Globus pallidus (tissue), 1 donor: ENCODE measurements at regions not wholly inside any gene's neighbourhood (a gene's known extent, or its start where the extent isn't known, plus 50 kb on each side); places are given as distances from the start of the nearest gene placed in this dataset.
A peak's percentile ranks its signal among the peaks of the same experiment; 100 is the strongest.
"Not testable (repeated sequence)": the region's sequence is repeated elsewhere in the genome, so short reads cannot be mapped to it uniquely, and the experiment has no call there.

Source experiments
- DNase-seq: peaks from one replicate; pipeline ENCODE4 v3.0.0-alpha.2; 2015; ENCODE audit warnings: low spot score

DNA sequence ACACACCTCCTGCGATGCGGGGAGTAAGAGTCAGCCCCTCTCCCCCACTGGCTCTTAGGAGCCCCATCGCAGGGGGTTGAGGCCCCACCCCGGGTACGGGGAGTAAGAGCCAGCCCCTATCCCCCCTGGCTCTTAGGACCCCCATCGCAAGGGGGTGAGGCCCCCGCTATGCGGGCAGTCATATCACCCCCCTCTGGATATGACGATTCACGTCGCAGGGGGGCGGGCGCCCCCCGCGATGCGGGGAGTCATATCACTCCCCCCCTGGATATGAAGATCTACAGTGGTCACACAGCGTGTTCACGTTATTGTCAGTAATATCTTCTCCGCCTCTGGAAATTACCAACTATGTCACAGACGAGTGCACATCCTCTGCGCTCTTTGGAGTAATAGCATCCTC is 61.1 kb downstream of the DEFB131A start:
- DNase-seq = not testable (repeated sequence)

DNA sequence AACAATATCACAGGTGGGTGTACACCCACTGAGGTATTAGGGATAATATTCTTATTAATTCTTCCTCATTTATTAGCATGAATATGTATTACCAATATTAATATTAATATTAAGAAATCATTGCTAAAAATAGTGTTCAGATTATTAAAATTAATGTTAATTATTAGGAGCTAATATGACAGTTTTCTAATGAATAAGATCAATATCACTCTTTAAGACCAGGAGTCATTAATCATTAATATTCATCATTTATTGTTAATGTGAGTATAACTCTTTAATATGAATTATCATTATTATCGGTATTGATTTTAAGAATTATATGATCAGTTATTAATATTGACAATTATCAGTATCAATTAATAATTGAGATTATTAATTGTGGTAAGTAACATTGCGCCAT is 62.5 kb downstream of the DEFB131A start:
- not testable (repeated sequence) for DNase-seq

DNA sequence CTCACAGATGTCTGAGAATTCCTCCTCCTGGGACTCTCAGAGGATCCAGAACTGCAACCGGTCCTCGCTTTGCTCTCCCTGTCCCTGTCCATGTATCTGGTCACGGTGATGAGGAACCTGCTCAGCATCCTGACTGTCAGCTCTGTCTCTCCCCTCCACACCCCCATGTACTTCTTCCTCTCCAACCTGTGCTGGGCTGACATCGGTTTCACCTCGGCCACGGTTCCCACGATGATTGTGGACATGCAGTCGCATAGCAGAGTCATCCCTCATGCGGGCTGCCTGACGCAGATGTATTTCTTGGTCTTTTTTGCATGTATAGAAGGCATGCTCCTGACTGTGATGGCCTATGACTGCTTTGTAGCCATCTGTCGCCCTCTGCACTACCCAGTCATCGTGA is 68.7 kb downstream of the DEFB131A start:
- DNase-seq = not testable (repeated sequence)

DNA sequence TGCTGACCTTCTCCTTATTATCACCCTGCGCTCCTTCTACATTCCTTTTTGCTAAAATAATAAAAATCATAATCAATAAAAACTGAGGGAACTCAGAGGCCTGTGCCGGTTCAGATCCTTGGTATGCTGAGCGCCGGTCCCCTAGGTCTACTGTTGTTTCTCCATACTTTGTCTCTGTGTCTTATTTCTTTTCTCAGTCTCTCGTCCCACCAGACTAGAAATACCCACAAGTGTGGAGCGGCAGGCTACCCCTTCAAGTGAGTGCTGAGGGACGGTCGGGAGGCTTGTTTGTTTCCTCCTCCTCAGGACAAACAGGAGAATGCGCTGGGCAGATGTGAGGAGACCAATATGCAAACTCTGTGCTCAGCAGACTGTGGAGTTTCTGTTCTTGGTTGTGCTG is 75.4 kb downstream of the DEFB131A start:
- not testable (repeated sequence) for DNase-seq

DNA sequence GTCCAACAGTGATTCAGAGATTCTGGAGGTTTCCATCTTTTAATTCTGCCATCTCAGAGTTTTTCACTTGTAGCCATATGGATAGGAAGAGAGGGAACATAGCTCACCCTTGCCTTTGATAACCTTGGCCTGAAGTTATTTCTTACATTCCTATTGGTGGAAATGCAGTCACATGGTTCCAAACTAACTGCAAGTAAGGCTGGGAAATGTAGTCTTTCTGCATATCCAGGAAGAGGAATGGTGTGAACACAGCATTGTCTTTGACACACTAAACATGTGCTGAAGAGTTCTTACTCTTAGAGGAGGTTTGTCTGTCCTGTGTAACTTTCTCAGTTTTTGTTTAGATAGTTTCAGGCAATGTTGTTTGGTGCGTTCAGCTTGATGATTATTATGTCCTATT is 78.7 kb downstream of the DEFB131A start:
- DNase-seq = not testable (repeated sequence)

DNA sequence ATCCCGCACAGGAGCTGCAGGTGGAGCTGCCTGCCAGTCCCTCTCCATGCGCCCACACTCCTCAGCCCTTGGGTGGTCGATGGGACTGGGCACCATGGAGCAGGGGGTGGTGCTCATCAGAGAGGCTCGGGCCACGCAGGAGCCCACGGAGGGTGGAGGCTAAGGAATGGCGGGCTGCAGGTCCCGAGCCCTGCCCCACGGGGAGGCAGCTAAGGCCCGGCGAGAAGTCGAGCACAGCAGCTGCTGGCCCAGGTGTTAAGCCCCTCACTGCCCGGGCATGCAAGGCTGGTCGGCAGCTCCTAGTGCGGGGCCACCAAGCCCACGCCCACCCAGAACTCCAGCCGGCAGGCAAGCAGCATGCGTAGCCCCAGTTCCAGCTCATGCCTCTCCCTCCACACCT is 80.2 kb downstream of the DEFB131A start:
- not testable (repeated sequence) for DNase-seq

DNA sequence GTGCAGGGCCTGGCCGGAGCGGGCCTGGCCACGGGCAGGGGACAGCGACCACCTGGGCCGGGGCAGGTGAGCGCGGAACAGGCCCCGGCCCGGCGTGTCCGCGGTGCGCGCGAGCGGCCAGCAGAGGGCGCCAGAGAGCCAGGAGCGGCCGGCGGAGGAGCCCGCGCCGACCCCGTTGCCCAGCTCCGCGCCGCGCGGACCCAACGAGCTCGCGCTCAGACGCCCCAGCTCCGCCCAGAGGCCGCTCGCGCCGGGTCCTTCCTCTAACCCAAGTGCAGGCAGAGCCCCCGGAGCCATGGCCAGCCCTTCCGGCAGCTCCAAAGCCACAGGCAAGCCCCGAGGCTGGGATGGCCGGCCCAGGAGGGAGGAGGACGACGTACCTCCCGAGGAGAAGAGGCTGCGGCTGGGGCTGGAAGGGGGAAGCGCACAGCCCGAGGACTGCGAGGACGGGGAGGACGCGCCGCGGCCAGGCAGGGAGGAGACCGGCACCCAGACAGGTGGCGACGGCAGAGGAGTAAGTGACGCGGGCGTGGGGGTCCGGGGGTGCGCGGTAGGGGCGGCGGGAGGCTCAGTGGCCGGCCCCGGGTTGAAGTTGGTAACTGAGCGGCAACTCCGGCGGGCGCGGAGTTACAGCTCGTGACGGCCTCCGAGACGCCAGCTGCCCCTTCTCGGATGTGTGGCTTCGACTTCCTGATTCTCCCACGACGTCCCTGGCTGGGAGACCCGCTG is 88.1 kb downstream of the DEFB131A start:
- DNase-seq = peak; percentile 42

DNA sequence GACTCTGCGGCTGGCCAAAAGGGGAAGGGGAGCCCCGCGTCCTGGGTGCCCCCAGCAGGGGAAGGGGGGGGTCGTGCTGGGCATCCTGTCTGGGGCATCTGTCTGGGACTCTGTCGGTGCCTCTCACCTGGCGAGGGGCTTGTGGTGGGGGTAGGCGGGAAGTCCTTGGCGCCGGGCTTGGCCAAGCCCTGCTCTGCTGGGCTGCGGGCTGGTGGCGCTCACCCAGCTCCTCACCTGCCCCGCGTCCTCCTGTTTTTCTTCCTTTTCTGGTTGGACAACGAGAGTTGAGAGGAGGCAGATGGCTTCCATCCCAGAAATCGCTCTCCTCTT is 88.6 kb downstream of the DEFB131A start:
- DNase-seq = peak; percentile 1

DNA sequence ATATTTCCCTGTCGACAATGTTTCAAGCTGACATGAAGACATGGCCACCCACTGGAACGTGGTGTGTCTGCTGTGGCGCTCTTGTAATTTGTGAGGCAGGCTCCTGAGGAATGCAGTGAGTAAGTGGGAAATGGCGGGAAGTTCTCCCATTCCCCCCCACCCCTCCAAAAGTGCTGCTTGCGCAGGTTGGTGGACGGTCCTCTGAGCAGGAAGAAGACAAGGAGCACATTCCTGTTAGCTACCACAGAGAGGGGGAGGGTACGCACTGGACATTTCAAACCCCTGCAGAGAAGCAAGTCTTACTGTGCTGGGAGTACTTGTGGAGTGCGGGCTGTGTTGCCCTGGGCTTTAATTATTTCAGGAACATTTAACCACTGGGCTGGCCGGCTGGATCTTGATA is 92.9 kb downstream of the DEFB131A start:
- not testable (repeated sequence) for DNase-seq

DNA sequence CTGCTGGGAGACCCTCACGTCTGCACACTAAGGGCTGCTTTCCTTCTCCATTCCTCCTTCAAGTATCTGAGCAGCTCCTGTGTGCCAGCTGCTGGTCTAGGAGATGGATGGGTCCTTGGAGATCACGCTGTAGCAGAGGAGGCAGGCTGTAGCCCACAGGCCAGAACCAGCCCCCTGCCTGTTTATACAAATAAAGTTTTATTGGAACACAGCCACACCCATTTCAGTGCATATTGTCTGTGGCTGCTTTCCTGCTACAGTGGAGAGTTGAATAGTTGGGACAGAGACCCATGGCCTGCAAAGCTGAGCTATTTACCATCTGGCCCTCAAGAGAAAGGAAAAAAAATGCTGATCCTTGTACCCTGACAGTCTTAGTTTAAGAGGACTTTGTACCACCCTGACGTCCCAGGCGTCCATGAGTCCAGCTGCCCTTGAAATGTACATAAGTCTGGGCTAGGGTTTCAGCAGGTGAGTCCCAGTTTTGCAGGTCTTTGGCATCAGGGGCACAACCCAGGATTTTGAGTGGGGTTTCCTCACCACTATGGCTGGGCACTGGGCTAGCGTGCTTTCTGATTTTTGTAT is 95.8 kb downstream of the DEFB131A start:
- not testable (repeated sequence) for DNase-seq

DNA sequence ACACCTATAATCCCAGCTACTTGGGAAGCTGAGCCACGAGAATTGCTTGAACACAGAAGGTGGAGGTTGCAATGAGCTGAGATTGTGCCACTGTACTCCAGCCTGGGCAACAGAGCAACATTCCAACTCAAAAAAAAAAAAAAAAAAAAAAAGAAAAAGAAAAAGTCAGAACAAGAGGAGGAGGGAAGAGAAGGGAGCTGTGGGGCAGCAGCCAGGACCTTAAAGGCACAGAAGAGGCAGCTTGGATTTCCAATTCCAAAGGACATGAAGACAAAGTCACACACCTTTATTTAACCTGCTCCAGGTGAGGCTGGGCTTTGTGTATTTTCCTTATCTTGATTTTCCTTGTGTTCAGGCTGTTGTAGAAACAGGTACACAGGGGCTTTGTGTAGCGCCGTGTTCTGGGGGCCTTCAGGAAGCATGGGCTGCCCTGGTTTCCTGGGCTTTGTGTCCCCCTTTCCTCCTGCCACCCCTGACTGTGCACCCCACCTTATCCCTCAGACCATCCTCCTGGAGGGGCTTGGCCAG is 97.2 kb downstream of the DEFB131A start:
- DNase-seq = not testable (repeated sequence)

DNA sequence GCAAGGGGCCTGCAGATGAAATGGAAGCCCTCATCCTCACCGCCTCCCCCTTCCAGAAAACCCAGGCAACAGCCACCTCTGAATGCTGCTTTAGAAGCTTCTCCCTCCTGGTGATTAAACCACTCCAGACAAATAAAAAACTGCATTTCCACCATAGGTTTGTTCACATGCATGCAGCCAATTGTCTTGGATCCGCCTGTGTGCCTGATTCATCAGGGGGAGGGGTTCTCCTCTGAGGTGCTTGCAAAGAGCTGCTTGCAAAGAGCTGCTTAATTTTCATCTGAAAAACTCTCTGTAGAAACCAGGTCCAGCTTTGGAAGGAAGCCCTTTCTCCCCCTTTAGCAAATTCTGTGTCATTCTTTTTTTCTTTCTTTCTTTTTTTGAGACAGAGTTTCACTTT is 100.6 kb downstream of the DEFB131A start:
- DNase-seq = peak; percentile 11

DNA sequence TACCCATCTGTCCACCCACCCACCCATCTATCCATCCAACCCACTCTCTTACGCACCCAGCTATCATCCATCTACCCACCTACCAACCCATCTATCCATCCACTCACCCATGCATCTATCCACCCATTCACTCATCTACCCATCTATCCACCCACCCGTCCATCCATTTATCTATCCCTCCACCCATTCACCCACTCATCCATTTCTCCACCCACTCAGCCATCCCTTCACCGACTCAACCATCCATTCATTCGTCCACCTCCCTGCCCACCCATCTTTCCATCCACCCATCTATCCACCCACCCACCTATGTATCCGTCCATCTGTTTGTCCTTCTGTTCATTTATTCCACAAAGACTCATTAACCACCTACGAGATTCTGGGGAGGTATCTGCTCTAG is 103.3 kb downstream of the DEFB131A start:
- not testable (repeated sequence) for DNase-seq

DNA sequence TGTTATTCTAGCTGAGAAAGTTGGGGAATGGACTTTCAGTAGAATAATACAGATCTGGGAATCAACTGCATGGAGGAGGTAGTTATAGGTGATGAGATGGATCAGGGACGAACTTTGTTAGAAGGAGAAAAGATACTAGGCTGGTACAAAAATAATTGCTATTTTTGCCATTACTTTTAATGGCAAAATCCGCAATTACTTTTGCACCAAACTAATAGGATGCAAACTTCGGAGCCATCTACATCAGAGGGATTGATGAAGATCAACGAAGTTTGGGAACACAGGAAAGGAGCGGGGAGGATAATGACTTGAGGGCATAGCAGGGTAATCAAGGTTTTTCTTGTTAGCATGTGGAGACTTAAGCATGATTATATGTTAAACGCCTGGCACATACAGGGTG is 111.9 kb downstream of the DEFB131A start:
- not testable (repeated sequence) for DNase-seq

DNA sequence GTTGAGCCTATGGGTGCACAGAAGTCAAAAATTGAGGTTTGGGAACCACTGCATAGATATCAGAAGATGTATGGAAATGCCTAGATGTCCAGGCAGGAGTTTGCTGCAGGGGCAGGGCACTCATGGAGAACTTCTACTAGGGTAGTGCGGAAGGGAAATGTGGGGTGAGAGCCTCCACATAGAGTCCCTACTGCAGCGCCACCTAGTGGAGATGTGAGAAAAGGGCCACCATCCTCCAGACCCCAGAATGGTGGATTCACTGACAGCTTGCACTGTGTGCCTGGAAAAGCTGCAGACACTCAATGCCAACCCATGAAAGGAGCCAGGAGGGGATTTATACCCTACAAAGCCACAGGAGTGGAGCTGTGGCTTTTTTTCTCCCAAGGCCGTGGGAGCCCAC is 133.7 kb downstream of the DEFB131A start:
- not testable (repeated sequence) for DNase-seq

DNA sequence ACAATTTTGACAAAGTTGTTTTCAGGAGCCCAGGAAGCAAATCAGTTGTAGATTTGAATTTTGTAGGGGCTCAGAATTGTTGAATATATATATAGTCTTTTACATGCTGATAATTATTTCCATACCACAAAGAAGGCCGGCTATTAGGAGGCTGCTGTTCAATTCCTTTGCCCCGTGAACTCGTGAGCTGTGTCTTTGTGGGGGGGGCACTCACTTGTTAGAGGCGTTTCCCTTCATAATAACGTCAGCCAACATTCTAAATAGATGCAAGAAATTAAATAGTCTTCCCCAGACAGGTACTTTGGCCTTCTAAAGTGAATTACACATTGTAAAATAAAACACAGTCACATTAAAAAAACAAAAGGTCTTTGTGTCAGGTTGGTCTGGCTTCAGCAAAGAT is 138.7 kb downstream of the DEFB131A start:
- not testable (repeated sequence) for DNase-seq

DNA sequence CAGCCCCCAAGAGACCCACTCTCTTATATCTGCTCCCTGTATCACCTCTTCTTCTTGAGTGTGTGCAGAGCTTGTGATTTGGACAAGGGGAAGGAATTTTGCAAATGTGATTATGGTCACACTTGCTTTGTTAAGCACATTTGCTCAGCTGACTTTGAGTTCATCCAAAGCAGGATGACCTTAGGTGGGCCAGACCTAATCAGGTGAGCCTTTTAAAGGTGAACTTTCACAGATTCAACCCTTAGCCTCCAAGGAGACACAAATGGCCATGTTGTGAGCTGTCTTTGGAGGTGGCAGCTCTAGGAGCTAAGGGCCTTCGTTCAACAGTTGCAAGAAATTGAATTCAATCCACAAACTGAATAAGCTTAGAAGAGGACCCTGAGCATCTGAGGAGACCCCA is 147.8 kb downstream of the DEFB131A start:
- no peak for DNase-seq

DNA sequence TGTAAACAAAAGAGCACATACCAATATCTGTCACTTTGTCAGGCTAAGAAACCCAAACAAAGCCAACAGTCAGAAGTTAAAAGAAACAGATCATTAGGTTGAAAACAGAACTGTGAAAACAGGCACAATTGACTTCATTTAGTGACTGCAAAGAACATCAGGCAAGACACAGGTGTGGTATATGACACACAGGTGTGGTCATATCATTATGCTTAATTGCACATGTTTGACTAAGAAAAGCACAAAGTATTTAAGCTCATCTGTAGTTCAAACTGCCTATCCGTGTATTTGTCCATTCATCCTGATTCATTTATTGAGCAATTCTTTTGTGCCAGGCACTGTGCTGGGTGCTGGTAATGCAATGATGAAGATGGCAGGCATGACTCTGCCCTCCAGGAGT is 150.7 kb downstream of the DEFB131A start:
- no peak for DNase-seq

DNA sequence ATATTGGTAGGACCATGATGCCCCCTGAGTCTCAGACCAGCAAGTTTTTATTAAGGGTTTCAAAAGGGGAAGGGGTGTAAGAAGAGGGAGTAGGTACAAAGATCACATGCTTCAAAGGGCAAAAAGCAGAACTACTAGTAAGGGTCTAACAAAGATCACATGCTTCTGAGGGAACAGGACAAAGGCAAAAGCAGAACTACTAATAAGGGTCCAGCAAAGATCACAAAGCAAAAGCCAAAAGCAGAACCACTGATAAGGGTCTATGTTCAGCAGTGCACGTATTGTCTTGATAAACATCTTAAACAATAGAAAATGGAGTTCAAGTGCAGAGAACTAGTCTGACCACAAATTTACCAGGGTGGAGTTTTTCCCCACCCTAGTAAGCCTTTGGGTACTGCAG is 151.3 kb downstream of the DEFB131A start:
- DNase-seq = not testable (repeated sequence)

DNA sequence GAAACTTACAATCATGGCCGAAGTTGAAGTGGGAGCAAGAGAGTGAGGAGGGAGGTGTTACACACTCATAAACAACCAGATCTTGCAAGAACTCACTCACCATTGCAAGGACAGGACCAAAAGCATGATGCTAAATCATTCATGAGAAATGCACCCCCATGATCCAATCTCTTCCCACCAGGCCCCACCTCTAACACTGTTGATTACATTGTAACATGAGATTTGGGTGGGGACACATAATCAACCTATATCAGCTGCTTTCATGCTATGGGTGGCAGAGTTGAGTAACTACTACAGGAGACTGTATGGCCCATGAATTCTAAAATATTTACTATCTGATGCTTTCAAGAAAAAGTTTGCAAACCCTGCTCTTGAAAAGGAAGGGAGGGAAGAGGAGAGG is 155.1 kb downstream of the DEFB131A start:
- no peak for DNase-seq

DNA sequence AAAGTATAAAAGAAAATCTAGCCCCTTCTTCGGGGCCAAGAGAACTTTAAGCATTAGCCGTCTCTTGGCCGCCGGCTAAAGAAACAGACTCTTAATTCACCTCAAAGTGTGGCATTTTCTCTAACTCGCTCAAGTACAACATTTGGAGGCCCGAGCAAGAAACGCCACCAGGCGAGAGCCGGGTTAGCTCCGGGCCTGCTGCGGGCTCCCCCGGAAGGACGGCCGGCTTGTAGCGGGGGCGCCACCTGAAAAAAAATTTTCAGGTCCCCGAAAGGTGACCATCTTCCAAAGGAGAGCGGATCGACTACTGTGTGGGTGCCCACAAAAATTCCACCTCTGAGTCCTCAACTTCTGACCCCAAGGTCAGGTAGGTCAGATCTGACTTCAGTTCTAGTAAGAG is 156.0 kb downstream of the DEFB131A start:
- no peak for DNase-seq

DNA sequence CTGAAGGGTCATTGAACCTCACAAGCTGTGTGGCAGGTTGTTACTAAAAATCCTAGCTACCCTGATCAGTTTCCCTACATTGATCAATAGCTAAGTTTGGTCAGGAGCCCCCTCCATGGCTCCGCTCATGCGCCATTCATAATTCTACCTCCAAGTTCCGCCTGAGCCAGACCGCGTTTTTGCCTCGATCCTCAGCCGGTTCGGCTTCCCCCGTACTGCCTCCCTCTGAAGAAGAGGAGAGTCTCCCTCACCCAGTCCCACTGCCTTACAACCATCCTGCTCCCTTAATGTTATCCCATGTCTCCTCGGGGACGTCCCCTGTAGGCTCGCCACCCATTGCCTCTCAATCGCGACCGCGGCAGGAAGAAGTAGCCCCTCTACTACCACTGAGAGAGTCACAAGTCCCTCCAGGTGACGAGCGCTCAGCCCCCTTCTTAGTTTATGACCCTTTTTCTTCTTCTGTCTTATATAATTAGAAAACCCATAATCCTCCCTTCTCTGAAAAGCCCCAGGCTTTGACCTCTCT is 158.2 kb downstream of the DEFB131A start:
- DNase-seq = no peak
